ENCODE measurements at regions not wholly inside any gene's neighbourhood (a gene's known extent, or its start where the extent isn't known, plus 50 kb on each side); places are given as distances from the start of the nearest gene placed in this dataset.

GRCh38 chr9:80928697-80929096 lies 760.6 kb downstream of the TLE1 start:
- no peak for TF ChIP-seq CTCF (conservative IDR thresholded peaks at IDR 0.05)
- Histone ChIP-seq H3K14ac (ENCODE audit: insufficient read depth, low read length) (no peak overlapping the region), H3K4me2 (ENCODE audit: insufficient read depth, insufficient read length, low read length) (no peak overlapping the region), H3K23me2 (ENCODE audit: insufficient read length, low read depth, low read length, poor library complexity, severe bottlenecking) (no peaks in the 10 kb centered on the region), H3K27ac (ENCODE audit: insufficient read length, low read depth, low read length) (no peak overlapping the region), H4K20me1 (ENCODE audit: control insufficient read depth, insufficient read depth, insufficient read length) (no peaks in the 10 kb centered on the region), H3K9me3 (ENCODE audit: control insufficient read depth, low read depth, low read length) (no peaks in the 10 kb centered on the region), H2BK120ac (ENCODE audit: low read depth, low read length, poor library complexity, severe bottlenecking) (no peak overlapping the region), H2BK15ac (ENCODE audit: low read depth, low read length) (no peak overlapping the region), H3K4me1 (ENCODE audit: insufficient read depth, low read length) (no peaks in the 10 kb centered on the region), H3K9ac (ENCODE audit: extremely low read depth, insufficient read length, low read length) (no peak overlapping the region), H3K18ac (ENCODE audit: insufficient read length, low read depth, low read length) (no peak overlapping the region), H3K23ac (ENCODE audit: insufficient read length, low read depth, low read length) (no peak overlapping the region), H2BK20ac (ENCODE audit: low read depth, low read length, poor library complexity, severe bottlenecking) (no peak overlapping the region), H3T11ph (ENCODE audit: low read length) (no peak overlapping the region), H3K56ac (ENCODE audit: insufficient read length, low read depth, low read length) (no peak overlapping the region), H3K4ac (ENCODE audit: low read depth, low read length) (no peak overlapping the region), H3K79me2 (ENCODE audit: insufficient read depth, low read length) (no peaks in the 10 kb centered on the region), H4K5ac (ENCODE audit: insufficient read length, low read depth, low read length) (no peak overlapping the region), H2AFZ (ENCODE audit: low read length) (no peak overlapping the region), H4K91ac (ENCODE audit: insufficient read length, low read depth, low read length) (no peak overlapping the region), H2AK5ac (ENCODE audit: insufficient read length, low read length) (no peak overlapping the region), H4K8ac (replicated peaks; ENCODE audit: insufficient read length, low read depth, low read length) (no peak overlapping the region), H2BK12ac (ENCODE audit: insufficient read length, low read depth, low read length) (no peak overlapping the region), H3K27me3 (ENCODE audit: insufficient read depth, low read length) (no peaks in the 10 kb centered on the region), H2BK5ac (ENCODE audit: insufficient read length, low read length) (no peak overlapping the region), H3K79me1 (ENCODE audit: insufficient read depth, low read depth, low read length, poor library complexity, severe bottlenecking) (no peaks in the 10 kb centered on the region)
- Mint-ChIP-seq H3K4me3 (no peak overlapping the region), H3K27me3 (ENCODE audit: low read depth) (no peaks in the 10 kb centered on the region), H3K27ac (no peak overlapping the region), H3K4me1 (peaks cover 0 to 6% of the 10 kb centered on the region in 2 experiments; a peak in 1 of 4 replicates), H3K9me3 (peaks cover 0 to 9% of the 10 kb centered on the region in 2 experiments; a peak in 2 of 5 replicates), H3K36me3 (ENCODE audit: insufficient read depth in 1 of 3, low read depth in 3 of 3) (peaks cover 0 to 3% (median 0%) of the 10 kb centered on the region in 3 experiments; a peak in 3 of 7 replicates)
- no peak for DNase-seq

All from H9 (cell line).